B cell (primary cell): ENCODE measurements at regions not wholly inside any gene's neighbourhood (a gene's known extent, or its start where the extent isn't known, plus 50 kb on each side); places are given as distances from the start of the nearest gene placed in this dataset.

Experiments
- ATAC-seq: fragments of 200-7000 bp; cut with Tn5 transposase; one replicate; pipeline ENCODE4 v1.10.0; 2021; ENCODE audit warnings: low read depth, mild to moderate bottlenecking, moderate number of reproducible peaks, moderate library complexity
- CTCF ChIA-PET: fragments of 350-600 bp; sonication (Branson Sonifier 250); formaldehyde crosslinking; loops from one replicate; lab custom pipeline; 2021; ENCODE audit warnings: antibody characterized with exemption, inconsistent platforms; lab: Charles Lee
- POLR2A ChIA-PET: fragments of 350-600 bp; sonication (Branson Sonifier 250); formaldehyde crosslinking; loops from one replicate; lab custom pipeline; 2021; ENCODE audit warnings: antibody characterized with exemption; lab: Charles Lee
- DNase-seq: peaks from one replicate; pipeline ENCODE4 v3.0.0; 2013
- H2AFZ ChIP-seq: 2 replicates; pipeline ENCODE4 v1.6.1; 2012; ENCODE audit warnings: mild to moderate bottlenecking, low read depth, low read length; ENCODE audit not compliant: insufficient read depth, poor library complexity, severe bottlenecking
- H3K27ac ChIP-seq, 2 donors: 1 replicate in 1 of 2; 2 replicates in 1 of 2; pipeline ENCODE4 v1.5.1; 2012 to 2013; ENCODE audit warnings: low read length in 2 of 2, mild to moderate bottlenecking in 2 of 2, moderate library complexity in 1 of 2
- H3K27me3 ChIP-seq, 4 experiments: fragments of 200-600 bp in 1 of 4; sonication (generic) in 1 of 4; replicated peaks in 1 of 4; 1 replicate in 2 of 4; 2 replicates in 2 of 4; pipeline versions ENCODE4 v1.6.1 to v1.7.0; 2013 to 2016; ENCODE audit warnings: low read length in 3 of 4, mild to moderate bottlenecking in 2 of 4, mixed read lengths in 1 of 4, moderate library complexity in 1 of 4; ENCODE audit not compliant: insufficient read depth in 4 of 4, control insufficient read depth in 3 of 4; ENCODE audit errors: control extremely low read depth in 1 of 4
- H3K36me3 ChIP-seq, 2 experiments: replicated peaks in 1 of 2; 1 replicate in 1 of 2; 2 replicates in 1 of 2; pipeline versions ENCODE4 v1.6.1 to v1.7.1; 2013; ENCODE audit warnings: low read length in 1 of 2; ENCODE audit not compliant: insufficient read depth in 2 of 2, control insufficient read depth in 1 of 2; ENCODE audit errors: control extremely low read depth in 1 of 2, extremely low read depth in 1 of 2
- H3K4me1 ChIP-seq, 2 donors: fragments of 200-600 bp in 1 of 2; sonication (generic) in 1 of 2; 1 replicate in 1 of 2; 2 replicates in 1 of 2; pipeline versions ENCODE4 v1.5.1 to v1.6.1; 2013 to 2017; ENCODE audit warnings: low read length in 2 of 2; ENCODE audit not compliant: control insufficient read depth in 2 of 2, insufficient read depth in 2 of 2
- H3K4me2 ChIP-seq: replicated peaks from 2 replicates; pipeline ENCODE3; 2012; ENCODE audit warnings: mild to moderate bottlenecking, low read depth, low read length; ENCODE audit not compliant: poor library complexity, severe bottlenecking
- H3K4me3 ChIP-seq, 5 experiments: fragments of 200-600 bp in 1 of 5; sonication (generic) in 1 of 5; 1 replicate in 3 of 5; 2 replicates in 2 of 5; pipeline versions ENCODE4 v1.5.1 to v1.7.0; 2011 to 2016; ENCODE audit warnings: low read length in 4 of 5, mild to moderate bottlenecking in 4 of 5, low read depth in 2 of 5, control low read depth in 1 of 5, moderate library complexity in 1 of 5; ENCODE audit not compliant: insufficient read depth in 1 of 5; ENCODE audit errors: control extremely low read depth in 1 of 5, extremely low read depth in 1 of 5
- H3K79me2 ChIP-seq: fragments of 200-600 bp; sonication (generic); one replicate; pipeline ENCODE4 v1.6.0; 2016; ENCODE audit warnings: low read length; ENCODE audit not compliant: control insufficient read depth, insufficient read depth
- H3K9ac ChIP-seq: fragments of 200-600 bp; sonication (generic); 2 replicates; pipeline ENCODE4 v1.6.1; 2017; ENCODE audit warnings: mild to moderate bottlenecking, low read length, moderate library complexity
- H3K9me3 ChIP-seq, 3 donors: one replicate each; pipeline versions ENCODE4 v1.6.1 to v1.7.1; 2013; ENCODE audit warnings: low read length in 2 of 3; ENCODE audit not compliant: control insufficient read depth in 2 of 3, insufficient read depth in 1 of 3; ENCODE audit errors: control extremely low read depth in 1 of 3
- H4K20me1 ChIP-seq: 2 replicates; pipeline ENCODE4 v1.6.0; 2012; ENCODE audit warnings: mild to moderate bottlenecking, low read length; ENCODE audit not compliant: insufficient read depth, control insufficient read depth, poor library complexity, severe bottlenecking
- H3K27ac Mint-ChIP-seq: one replicate; pipeline ENCODE4 v1.8.0; 2021; ENCODE audit warnings: mixed read lengths
- H3K27me3 Mint-ChIP-seq: one replicate; pipeline ENCODE4 v1.8.0; 2021; ENCODE audit warnings: mixed read lengths
- H3K4me1 Mint-ChIP-seq: one replicate; pipeline ENCODE4 v1.8.0; 2021; ENCODE audit warnings: mixed read lengths
- H3K4me3 Mint-ChIP-seq: one replicate; pipeline ENCODE4 v1.8.0; 2021; ENCODE audit warnings: mixed read lengths
- H3K9me3 Mint-ChIP-seq: one replicate; pipeline ENCODE4 v1.8.0; 2022; ENCODE audit warnings: mixed read lengths; ENCODE audit not compliant: insufficient read depth
- EZH2 ChIP-seq: IDR thresholded peaks from 2 replicates; pipeline ENCODE4 v1.6.1; 2012; ENCODE audit warnings: borderline replicate concordance, low read depth, mild to moderate bottlenecking, moderate library complexity, low read length; ENCODE audit not compliant: insufficient read depth, poor library complexity, severe bottlenecking
- WGBS: methylation state at CpG from one replicate; pipeline ENCODE4 v1.1.5; 2013; ENCODE audit warnings: missing lambda C conversion rate; ENCODE audit not compliant: insufficient coverage; 5-methylcytosine and 5-hydroxymethylcytosine counted together
- intact Hi-C: fragments of 100-400 bp; cut with micrococcal nuclease; formaldehyde crosslinking; loops from one replicate; pipeline ENCODE4 v1.10.0; 2022
- TF ChIP-seq, protein P1 (sequence below): fragments of 200-600 bp; IDR thresholded peaks from one replicate; pipeline ENCODE4 v1.8.0; 2022; ENCODE audit warnings: antibody characterized with exemption, mild to moderate bottlenecking

DNA sequence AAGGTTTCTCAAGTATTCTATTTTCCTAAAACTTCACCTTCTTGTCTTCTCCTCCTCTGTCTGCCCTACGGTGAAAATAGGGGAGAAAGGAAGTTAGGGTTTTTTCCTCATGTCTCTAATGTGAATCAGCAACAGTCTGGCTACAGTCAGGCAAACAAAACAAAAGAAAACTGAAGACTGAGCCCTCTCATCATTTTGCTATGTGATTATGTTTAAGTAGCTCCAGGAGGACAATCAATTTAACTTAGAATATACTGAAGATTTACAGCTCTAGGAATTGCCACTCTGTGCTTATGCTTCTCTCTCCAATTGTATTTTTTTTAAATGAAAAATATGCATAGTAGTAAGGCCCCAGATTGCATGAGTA lies 316.2 kb downstream of the GPAT3 start:
- no peak for TF ChIP-seq EZH2
- TF ChIP-seq, protein P1, sequence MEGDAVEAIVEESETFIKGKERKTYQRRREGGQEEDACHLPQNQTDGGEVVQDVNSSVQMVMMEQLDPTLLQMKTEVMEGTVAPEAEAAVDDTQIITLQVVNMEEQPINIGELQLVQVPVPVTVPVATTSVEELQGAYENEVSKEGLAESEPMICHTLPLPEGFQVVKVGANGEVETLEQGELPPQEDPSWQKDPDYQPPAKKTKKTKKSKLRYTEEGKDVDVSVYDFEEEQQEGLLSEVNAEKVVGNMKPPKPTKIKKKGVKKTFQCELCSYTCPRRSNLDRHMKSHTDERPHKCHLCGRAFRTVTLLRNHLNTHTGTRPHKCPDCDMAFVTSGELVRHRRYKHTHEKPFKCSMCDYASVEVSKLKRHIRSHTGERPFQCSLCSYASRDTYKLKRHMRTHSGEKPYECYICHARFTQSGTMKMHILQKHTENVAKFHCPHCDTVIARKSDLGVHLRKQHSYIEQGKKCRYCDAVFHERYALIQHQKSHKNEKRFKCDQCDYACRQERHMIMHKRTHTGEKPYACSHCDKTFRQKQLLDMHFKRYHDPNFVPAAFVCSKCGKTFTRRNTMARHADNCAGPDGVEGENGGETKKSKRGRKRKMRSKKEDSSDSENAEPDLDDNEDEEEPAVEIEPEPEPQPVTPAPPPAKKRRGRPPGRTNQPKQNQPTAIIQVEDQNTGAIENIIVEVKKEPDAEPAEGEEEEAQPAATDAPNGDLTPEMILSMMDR: no peak
- H3K4me3 ChIP-seq: no peak overlapping the region
- no peak overlapping the region for H3K4me2 ChIP-seq
- ChIA-PET POLR2A (no interaction called here), CTCF (no interaction called here)
- no peak for ATAC-seq
- no peaks in the 10 kb centered on the region for H3K79me2 ChIP-seq
- no peaks in the 10 kb centered on the region for H3K4me1 Mint-ChIP-seq
- no peak overlapping the region for H3K4me3 Mint-ChIP-seq
- H4K20me1 ChIP-seq: no peaks in the 10 kb centered on the region
- H3K9me3 Mint-ChIP-seq: no peaks in the 10 kb centered on the region
- H2AFZ ChIP-seq: no peak overlapping the region
- no peak overlapping the region for H3K9ac ChIP-seq
- H3K36me3 ChIP-seq: no peaks in the 10 kb centered on the region
- no peak for DNase-seq
- no peak overlapping the region for H3K27ac Mint-ChIP-seq
- H3K9me3 ChIP-seq: no peaks in the 10 kb centered on the region
- intact Hi-C loops: no loop called here
- H3K27me3 Mint-ChIP-seq: peaks cover 11% of the 10 kb centered on the region
- no peaks in the 10 kb centered on the region for H3K4me1 ChIP-seq
- no peaks in the 10 kb centered on the region for H3K27me3 ChIP-seq
- whole genome bisulfite sequencing: no CpG with 5 or more reads among the region's 1 CpG
- H3K27ac ChIP-seq: no peak overlapping the region

DNA sequence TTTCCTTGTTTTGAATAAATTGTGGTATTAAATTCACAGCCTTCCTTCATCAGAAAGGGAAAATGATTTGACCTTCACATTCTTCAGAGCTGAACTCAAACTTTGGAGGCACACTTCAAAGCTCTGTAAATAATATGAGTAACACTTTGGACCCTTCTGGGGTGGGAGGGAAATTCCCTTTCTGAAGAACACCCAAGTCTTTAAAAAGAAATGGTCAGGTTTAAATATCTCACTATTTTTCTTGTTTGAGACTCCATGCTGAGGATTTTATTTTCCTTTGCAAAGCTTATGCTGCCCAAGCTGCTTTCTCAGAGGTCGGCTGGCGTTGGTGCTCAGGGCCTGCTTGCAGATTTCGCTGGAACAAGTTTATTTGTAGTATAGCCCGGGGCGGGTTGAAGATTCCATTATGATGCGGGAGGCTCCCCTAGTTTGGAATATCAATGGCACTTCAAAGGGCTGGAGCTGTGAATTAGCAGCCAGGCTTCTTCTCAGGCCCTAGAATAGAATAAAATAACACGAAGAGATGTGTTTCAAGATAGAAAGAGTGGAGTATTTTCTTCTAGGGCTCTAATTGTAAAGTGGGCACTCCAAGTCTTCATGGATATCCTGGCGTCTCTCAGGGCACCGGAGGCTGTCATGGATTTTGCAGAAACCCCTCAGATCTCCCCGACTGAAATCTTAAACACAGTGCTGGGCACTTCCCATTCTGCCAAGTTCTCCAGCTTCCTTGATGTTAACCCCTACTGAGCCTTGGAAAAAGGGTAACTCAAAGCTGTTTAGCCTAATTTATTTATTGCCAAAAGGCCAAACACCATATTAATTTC lies 315.6 kb downstream of the GPAT3 start:
- Histone ChIP-seq H3K9ac (no peak overlapping the region), H3K36me3 (no peaks in the 10 kb centered on the region), H3K4me2 (no peak overlapping the region), H3K9me3 (no peaks in the 10 kb centered on the region), H3K4me1 (no peaks in the 10 kb centered on the region), H3K4me3 (no peak overlapping the region), H4K20me1 (no peaks in the 10 kb centered on the region), H3K27ac (no peak overlapping the region), H3K27me3 (no peaks in the 10 kb centered on the region), H3K79me2 (no peaks in the 10 kb centered on the region), H2AFZ (no peak overlapping the region)
- Mint-ChIP-seq H3K4me3 (no peak overlapping the region), H3K9me3 (no peaks in the 10 kb centered on the region), H3K4me1 (no peaks in the 10 kb centered on the region), H3K27me3 (peaks cover 11% of the 10 kb centered on the region), H3K27ac (no peak overlapping the region)
- CTCF ChIA-PET: interaction anchor here (0.5 kb wide), 1 partner anchor 677 kb away, joined by 3 read pairs; no protein-coding TSS in a partner anchor
- ATAC-seq (no peak), DNase-seq (no peak)
- intact Hi-C loops: no loop called here
- POLR2A ChIA-PET: no interaction called here
- 57% methylated on average over 7 of the region's 10 CpGs for WGBS
- TF ChIP-seq, protein P1: no peak
- TF ChIP-seq EZH2: no peak
